ENCODE measurements at regions not wholly inside any gene's neighbourhood (a gene's known extent, or its start where the extent isn't known, plus 50 kb on each side); places are given as distances from the start of the nearest gene placed in this dataset.

- no peak for TF ChIP-seq CTCF (IDR thresholded peaks at IDR 0.05)
- no peak for TF ChIP-seq POLR2AphosphoS5 (IDR thresholded peaks at IDR 0.05)
- TF ChIP-seq POLR2A (IDR thresholded peaks at IDR 0.05) = no peak
- TF ChIP-seq EP300 (IDR thresholded peaks at IDR 0.05; ENCODE audit: low read depth) = no peak
Observed at GRCh38 chr1:82844911-82845827, 1044.4 kb downstream of the ADGRL2 start.
